Left lung (tissue), 4 donors: ENCODE measurements at regions not wholly inside any gene's neighbourhood (a gene's known extent, or its start where the extent isn't known, plus 50 kb on each side); places are given as distances from the start of the nearest gene placed in this dataset.
A peak's percentile ranks its signal among the peaks of the same experiment; 100 is the strongest.

Experiments used
- ATAC-seq: fragments of 200-7000 bp; cut with Tn5 transposase; one replicate; pipeline ENCODE4 v1.9.1; 2020; ENCODE audit warnings: moderate library complexity
- DNase-seq, 4 donors: peaks; one replicate each; pipeline ENCODE4 v3.0.0-alpha.2; 2013 to 2020
- H3K27ac ChIP-seq, 2 donors: fragments of 200-600 bp; sonication (generic) in 1 of 2; one replicate each; pipeline versions ENCODE4 v1.5.0 to v1.8.0; 2020 to 2021
- H3K27me3 ChIP-seq, 2 donors: fragments of 200-600 bp; sonication (generic) in 1 of 2; one replicate each; pipeline versions ENCODE4 v1.5.0 to v1.8.0; 2020 to 2021
- H3K36me3 ChIP-seq, 2 donors: fragments of 200-600 bp; sonication (generic) in 1 of 2; one replicate each; pipeline versions ENCODE4 v1.5.0 to v1.8.0; 2020 to 2021
- H3K4me1 ChIP-seq, 2 donors: fragments of 200-600 bp; one replicate each; pipeline ENCODE4 v1.8.0; 2021
- H3K4me3 ChIP-seq, 2 donors: fragments of 200-600 bp; sonication (generic) in 1 of 2; one replicate each; pipeline versions ENCODE4 v1.5.0 to v1.8.0; 2020 to 2021; ENCODE audit warnings: mild to moderate bottlenecking in 1 of 2
- H3K9me3 ChIP-seq, 2 donors: fragments of 200-600 bp; sonication (generic) in 1 of 2; one replicate each; pipeline versions ENCODE4 v1.5.0 to v1.8.0; 2020 to 2021
- intact Hi-C, 2 donors: fragments of 100-400 bp; cut with DNase I; formaldehyde crosslinking; loops; one replicate each; pipeline versions ENCODE4 v1.11.2 to v1.14.2; 2022
- TF ChIP-seq, protein P1 (sequence below), 2 donors: fragments of 200-600 bp; sonication (generic) in 1 of 2; IDR thresholded peaks; one replicate each; pipeline versions ENCODE4 v1.5.0 to v1.8.0; 2021; ENCODE audit warnings: antibody characterized with exemption in 2 of 2
- donor health status: DM: no; HTN: yes; CAD: no.
- donor health status: DM: no; HTN: no; CAD: no.

DNA sequence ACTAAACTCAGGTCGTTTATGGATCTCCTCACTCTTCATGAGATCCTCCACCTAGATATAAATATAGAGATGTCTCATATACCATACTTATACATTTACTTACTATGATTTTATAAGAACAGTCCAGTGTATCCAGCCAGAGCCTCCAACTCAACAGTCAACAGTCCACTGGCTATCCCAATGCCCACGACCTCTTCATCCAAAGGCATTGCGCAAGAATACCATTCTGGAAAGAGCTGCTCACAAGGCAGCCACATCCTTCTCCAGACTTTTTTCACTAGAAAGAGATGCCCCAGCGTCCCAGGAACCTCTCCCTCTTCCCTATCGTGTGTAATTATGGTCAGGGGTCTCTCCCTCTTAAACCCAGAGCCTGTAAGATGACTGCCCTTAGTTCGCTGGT, 448.8 kb downstream of the LRATD1 start:
- no peak for ATAC-seq
- TF ChIP-seq, protein P1, sequence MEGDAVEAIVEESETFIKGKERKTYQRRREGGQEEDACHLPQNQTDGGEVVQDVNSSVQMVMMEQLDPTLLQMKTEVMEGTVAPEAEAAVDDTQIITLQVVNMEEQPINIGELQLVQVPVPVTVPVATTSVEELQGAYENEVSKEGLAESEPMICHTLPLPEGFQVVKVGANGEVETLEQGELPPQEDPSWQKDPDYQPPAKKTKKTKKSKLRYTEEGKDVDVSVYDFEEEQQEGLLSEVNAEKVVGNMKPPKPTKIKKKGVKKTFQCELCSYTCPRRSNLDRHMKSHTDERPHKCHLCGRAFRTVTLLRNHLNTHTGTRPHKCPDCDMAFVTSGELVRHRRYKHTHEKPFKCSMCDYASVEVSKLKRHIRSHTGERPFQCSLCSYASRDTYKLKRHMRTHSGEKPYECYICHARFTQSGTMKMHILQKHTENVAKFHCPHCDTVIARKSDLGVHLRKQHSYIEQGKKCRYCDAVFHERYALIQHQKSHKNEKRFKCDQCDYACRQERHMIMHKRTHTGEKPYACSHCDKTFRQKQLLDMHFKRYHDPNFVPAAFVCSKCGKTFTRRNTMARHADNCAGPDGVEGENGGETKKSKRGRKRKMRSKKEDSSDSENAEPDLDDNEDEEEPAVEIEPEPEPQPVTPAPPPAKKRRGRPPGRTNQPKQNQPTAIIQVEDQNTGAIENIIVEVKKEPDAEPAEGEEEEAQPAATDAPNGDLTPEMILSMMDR (IDR thresholded peaks at IDR 0.05), result no peak
- no peak overlapping the region for H3K27ac ChIP-seq

DNA sequence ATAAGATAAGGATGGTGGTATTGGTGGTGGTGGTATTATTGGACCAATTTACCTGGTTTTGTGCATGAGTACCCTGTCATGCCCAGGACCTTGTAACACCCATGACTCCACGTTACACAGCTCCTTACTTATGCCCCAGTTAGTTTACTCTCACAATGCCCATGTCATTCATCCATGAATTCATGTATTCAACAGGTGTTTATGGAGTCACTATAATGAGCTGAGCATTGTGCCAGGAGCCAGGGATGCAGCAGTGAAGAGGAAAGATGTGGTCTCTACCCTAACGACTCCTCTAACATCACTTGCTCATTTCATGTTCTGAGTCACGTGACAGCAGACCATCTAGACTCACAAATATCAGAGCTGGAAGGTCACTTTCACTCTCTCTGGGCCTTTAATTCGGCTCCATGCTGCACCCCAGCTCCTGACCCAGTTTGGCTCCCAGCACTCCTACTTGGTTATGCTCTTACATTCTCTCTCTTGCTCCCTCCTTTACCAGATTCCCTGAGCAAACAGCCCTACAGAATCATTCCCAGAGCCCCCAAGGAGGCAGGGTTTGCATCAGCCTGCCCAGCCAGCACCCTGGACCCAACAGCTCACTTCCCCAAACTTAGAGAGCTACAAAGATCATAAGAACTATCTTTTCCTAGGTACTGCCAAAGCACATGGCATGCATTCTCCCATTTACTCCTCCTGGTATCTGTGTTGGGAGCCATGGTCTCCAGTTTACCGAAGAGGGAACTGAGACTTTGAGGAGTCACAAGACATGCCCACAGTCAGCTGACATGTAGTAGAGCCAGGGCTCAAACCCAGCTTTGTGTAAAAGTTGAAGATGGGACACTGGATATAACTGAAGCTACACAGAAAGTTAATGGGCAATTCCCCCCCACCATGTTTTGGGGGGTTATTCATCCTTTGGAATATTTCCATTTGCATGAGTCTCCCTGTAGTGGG, 449.9 kb downstream of the LRATD1 start:
- TF ChIP-seq, protein P1 (IDR thresholded peaks at IDR 0.05), result no peak
- ATAC-seq (no peak), DNase-seq (no peak)
- Histone ChIP-seq H3K27ac (no peak overlapping the region), H3K27me3 (no peaks in the 10 kb centered on the region), H3K4me1 (no peaks in the 10 kb centered on the region), H3K4me3 (no peak overlapping the region), H3K9me3 (no peaks in the 10 kb centered on the region), H3K36me3 (no peaks in the 10 kb centered on the region)
- intact Hi-C loops, result no loop called here

More for the DNA sequence above, 448.8 kb downstream of the LRATD1 start:
- no peak overlapping the region for H3K4me3 ChIP-seq
- no peak for DNase-seq
- no peaks in the 10 kb centered on the region for H3K27me3 ChIP-seq
- H3K4me1 ChIP-seq, result no peaks in the 10 kb centered on the region
- H3K36me3 ChIP-seq, result no peaks in the 10 kb centered on the region
- intact Hi-C loops, result no loop called here
- no peaks in the 10 kb centered on the region for H3K9me3 ChIP-seq

DNA sequence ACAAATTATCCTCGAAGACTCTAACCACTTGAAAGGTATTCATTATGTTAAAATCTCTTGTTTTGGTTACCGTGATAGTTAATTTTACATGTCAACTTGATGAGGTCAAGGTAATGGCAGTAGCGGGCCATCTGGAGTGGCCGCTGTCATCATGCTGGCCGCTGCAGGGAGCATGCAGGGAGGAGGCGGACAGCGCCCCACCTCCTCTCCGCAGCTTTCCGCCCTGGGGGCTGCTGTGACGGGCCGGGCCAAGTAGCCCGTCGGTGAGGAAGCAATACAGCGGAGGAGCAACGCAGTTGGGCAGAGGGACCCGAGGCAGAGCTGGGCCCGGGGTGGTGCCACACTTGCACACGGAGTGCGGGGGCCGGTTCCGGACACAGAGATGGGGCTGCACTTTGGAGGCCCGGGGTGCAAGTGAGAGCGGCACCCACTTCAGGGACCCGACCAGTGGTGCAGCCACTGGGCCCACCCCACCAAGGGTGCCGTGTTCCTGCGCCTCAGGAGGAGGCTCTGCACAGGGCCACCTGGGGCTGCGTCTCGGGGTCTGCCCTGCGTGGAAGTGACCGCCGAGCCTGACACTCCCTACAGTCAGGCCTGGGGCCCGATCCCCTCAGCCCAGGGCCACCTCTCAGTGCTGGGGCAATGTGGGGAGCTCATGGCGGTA, 452.4 kb downstream of the LRATD1 start:
- no peak for ATAC-seq

DNA sequence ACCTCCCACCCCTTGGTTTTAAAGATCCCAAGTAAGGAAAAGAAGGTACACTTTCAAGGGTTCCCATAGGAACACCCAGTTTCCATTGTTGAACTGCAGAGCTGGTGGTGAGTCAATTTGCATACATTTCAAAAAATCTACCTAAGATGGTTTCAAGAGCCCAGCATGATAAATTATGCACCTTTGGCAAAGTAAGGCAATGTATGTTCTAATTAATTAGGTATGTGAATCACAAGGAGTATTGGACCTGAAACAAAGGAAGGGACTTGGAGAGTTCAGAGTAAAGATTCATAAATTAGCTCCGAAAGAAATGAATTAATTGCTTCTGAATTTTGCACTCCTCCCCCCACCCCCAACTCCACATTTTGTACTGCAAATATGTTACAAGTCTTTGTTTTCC, 459.7 kb downstream of the LRATD1 start:
- TF ChIP-seq, protein P1 (IDR thresholded peaks at IDR 0.05), result no peak
- Histone ChIP-seq H3K36me3 (no peaks in the 10 kb centered on the region), H3K27me3 (no peaks in the 10 kb centered on the region), H3K4me1 (no peaks in the 10 kb centered on the region), H3K9me3 (no peaks in the 10 kb centered on the region), H3K4me3 (no peak overlapping the region), H3K27ac (no peak overlapping the region)
- ATAC-seq, result no peak
- intact Hi-C loops, result no loop called here
- DNase-seq, result no peak

More for the DNA sequence above, 452.4 kb downstream of the LRATD1 start:
- Histone ChIP-seq H3K27me3 (no peaks in the 10 kb centered on the region), H3K4me1 (no peaks in the 10 kb centered on the region), H3K27ac (no peak overlapping the region), H3K36me3 (no peaks in the 10 kb centered on the region), H3K4me3 (no peak overlapping the region), H3K9me3 (no peaks in the 10 kb centered on the region)
- DNase-seq, result peak in 1 of 4 donors; percentile 72
- TF ChIP-seq, protein P1 (IDR thresholded peaks at IDR 0.05), result no peak
- intact Hi-C loops, result no loop called here

DNA sequence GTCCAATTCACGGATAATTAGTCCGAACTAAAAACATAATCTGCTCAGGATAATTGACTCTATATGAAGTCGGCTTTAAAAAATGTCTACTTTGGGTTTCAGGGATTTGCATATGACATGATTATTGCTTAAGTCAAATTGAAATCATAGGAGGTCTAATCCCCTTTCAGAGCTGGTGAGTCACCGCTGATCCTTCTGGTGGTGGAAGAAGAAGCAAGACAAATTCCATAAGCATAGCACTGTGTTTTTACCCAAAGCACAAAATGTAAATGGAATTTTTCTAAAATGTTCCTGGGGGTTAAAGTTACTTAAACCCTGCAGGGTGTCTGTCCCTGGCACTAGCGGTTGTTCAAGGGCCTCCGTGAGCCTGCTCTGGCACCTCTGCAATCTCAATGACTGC, 460.2 kb downstream of the LRATD1 start:
- Histone ChIP-seq H3K27me3 (no peaks in the 10 kb centered on the region), H3K4me1 (no peaks in the 10 kb centered on the region), H3K36me3 (no peaks in the 10 kb centered on the region), H3K27ac (no peak overlapping the region), H3K9me3 (no peaks in the 10 kb centered on the region), H3K4me3 (no peak overlapping the region)
- intact Hi-C loops, result no loop called here
- TF ChIP-seq, protein P1 (IDR thresholded peaks at IDR 0.05), result no peak
- DNase-seq, result no peak
- no peak for ATAC-seq
